NCI-H187 treated with DMSO at 0.1 percent for 48 hours (cell line): ENCODE measurements at regions not wholly inside any gene's neighbourhood (a gene's known extent, or its start where the extent isn't known, plus 50 kb on each side); places are given as distances from the start of the nearest gene placed in this dataset.
"Not testable (repeated sequence)": the region's sequence is repeated elsewhere in the genome, so short reads cannot be mapped to it uniquely, and the experiment has no call there.

Source experiments
- DNase-seq: peaks from one replicate; lab custom pipeline; 2025; lab: John Stamatoyannopoulos, UW

DNA sequence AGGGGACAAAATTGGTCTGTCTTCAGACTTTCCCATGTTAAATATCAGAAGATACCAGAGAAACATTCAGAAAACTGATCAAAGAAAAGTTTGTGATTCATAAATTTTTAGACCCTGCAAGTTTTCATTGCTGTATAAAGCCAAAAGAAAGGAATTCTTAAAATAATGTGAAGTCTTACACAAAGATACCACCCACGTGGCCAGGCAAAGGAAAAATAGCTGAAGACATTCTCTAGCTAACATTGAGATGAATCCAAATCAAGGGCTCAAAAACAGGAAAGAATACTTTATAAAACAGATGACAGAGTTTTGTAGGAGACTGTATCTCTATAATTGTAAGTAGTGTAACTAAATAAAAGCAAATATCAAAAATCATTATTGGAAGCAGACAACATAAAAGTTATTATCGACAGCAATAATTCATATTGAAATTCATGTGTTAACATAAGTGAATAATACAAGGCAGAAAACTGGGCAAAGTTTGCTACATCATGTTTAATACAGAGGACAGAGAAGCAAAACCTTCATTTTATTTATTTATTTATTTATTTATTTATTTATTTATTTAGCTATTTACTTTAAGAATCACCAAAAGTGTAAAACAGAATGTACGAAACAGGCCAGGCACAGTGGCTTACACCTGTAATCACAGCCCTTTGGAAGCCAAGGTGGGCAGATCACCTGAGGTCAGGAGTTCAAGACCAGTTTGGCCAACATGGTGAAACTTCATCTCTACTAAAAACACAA lies 204.6 kb upstream of the SLIT2 start:
- no peak for DNase-seq

DNA sequence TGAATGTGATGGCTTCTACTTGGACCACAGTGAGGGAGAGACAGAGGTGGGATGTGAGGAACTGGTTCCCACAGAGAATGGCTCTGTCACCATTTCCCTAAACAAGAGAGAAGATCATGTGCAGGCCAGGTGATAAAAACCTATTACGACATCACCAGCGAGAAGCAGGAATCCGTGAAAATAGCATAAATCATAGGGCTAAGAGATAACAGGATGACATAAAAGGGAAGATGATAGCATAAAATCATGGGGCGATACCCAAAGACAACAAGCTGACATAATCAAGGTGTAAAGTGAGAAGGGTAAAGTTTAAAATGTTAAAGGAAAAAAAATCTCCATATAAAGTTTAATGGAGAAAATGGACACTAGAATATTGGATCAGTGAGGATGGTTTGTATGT lies 205.5 kb upstream of the SLIT2 start:
- DNase-seq = no peak

DNA sequence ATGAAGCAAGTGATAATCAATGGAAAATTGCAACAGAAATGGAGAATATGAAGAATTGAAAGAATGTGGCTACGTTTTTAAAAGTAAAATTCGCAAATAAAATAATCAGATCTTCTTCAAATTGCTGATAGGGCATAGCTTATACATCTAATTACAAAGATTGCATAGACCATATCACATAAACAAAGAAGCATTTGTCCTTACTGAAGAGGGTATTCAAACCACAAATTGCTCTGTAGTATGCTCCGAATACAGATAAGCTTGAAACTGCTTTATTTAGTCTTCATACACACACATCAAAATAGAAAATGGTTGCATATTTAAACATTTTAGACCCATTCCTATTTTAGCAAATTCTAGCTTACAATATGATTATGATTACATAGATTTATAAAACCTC lies 206.7 kb upstream of the SLIT2 start:
- no peak for DNase-seq

DNA sequence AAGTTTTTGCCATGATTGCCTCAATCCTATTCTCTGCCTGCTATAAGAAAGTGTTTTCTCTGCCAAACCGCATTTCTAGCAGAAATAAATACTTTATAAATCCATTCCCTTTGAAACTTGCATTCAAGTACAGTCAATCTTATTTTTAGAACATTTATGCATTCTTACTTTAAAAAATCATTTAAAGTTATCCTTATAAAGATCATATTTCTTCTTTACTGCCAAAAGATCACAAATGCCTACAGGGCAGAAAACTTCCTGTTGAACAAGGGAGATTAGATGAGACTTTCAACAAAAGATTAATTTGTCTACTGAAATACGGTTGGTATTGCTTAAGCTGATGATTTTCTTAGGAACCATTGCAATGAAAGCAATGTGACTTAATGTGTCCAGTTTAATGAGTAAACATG lies 207.2 kb upstream of the SLIT2 start:
- no peak for DNase-seq

DNA sequence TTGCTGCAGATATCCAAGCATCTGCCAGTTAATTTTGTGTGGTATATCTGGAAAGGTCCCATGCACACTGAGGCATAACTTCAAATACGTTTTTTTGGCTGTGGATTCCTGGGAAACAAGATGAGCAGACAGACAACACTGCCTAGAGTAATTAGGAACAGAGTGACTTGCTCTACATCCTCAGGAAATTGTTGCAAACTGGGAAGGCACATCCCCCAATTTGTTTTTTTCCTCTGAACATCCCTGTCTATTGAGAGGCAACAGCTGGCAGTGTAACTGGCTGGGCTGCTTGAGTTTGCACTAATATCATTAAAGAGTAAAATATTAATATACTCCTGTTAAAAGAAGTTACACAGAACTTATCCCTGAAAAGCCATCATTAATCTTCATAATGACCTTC lies 207.7 kb upstream of the SLIT2 start:
- no peak for DNase-seq

DNA sequence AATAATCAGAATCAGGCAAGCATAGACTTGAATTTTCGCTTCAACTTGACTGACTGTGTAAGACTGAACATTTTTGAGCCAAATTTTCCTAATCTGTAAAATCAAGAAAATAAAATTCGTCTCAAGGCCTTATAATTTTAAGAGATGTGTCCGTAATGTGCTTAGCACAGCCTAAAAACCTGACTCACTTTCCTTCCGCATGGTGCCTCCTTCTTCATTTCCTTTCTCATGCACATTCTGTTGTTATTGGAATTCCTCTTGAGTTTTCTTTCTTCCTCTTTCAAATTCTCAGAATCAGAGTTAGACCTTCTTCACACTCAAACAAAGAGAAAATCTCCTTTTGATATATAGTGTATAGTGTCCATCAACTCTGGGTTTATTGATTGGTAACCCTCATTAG lies 208.9 kb upstream of the SLIT2 start:
- no peak for DNase-seq

DNA sequence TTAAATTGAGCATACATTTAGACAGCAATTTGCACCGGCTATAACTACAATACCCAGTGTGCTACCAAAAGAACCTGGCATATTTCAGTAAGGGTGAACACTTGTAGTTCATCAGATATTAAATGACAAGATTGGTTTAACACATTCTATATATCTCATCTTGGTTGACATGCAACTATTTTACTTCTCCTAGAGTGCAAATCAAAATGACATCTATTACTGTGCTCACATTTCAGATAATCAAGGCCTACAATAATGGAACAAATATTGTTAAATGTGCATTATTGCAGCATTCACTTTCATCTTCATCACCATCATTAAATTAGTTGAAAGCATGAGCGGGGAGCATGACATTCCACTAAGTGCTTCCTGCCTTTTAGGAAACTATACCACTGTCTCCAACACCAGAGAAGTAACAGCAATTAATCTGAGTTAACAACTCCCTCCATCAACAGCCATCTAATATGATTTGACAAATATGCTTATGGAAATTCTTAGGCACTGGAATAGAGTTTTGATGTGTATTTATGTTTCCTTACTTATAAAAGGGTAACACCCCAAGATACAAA lies 209.8 kb upstream of the SLIT2 start:
- no peak for DNase-seq

DNA sequence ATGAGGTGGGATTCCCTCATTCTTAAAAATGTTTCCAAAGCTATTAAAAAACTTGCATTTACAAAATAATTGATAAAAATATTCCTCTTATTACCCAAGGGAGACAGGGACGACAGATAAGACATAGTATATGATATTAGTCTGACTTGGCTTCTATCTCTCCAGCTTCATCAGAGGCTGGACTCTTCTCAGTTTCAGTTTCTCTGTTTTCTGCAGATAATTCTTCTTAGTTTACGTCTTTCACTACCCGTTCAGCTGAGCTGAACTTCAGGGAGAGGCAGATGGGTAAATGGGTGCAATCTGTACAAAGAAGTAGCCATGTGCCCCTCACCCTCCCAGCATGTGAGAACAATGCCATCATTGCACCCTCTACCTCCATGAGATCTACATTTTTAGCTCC lies 214.0 kb upstream of the SLIT2 start:
- no peak for DNase-seq

DNA sequence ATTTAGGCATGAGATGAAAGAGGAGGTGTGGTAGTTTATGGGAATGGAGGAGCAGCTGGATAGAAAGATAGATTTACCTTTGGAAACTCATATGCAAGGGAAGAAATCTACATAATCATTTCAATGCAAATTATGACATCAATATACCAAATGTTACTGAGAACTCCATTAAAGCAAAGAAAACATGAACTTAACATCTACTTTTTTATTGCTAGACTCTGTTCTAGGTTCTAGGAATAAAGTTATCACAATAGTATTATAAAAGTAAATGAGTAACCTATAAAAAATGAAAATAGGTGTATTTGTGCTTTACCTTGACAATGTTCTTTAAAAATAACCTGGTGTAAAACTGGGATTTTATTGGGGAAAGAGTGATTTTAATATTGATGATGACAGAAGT lies 221.6 kb upstream of the SLIT2 start:
- DNase-seq = no peak

DNA sequence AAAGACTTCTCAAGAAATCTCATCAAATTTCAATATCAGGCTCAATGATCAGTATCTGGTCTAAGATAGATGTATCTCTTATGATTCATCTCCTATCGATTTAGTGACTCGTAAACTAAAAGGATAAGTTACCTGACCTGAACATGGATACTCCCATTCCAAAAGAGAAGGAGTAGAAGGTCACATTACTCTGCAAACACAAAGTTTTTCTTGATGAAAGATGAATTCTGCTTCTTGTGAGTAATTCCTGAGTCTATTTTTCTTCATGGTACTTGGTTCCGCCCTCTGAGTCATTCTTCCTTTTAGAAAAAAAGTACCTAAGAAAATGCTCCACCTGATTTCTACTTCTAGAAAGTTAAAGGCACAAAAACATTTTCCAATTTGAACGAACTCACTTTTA lies 223.1 kb upstream of the SLIT2 start:
- no peak for DNase-seq

DNA sequence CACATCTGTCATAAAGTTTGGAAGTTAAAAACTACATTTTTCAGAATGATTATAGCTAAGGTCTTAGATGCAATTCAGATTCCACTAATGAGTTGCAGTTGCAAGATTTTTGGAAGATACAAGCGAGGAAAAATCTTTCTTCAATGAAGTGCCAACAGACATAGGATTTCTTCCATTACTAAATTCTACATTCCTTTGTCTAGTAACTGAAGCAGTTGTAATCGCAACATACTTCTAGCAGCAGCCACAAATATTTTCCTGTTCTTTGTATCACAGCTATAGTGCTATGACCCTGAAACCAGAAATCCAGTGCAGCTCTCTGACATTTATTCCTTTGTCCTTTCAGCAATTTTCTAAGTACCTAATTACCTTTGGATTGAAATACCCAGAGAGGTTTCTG lies 225.2 kb upstream of the SLIT2 start:
- DNase-seq = no peak

DNA sequence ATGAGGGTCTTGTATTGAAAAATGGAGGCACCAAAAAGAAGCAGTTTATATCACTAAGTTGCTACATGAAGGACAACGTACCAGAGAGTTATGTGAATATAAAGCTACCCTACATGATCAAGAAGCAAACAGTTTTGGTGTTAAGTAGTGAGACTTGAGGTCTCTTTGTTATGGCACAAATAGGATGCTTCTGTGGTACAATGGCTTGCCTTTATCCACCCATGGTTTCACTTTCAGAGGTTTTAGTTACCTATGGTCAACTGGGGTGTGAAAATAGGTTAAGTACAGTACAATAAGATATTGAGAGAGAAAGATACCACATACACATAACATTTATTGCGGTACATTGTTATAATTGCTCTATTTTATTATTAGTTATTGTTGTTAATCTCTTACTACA lies 229.2 kb upstream of the SLIT2 start:
- no peak for DNase-seq

DNA sequence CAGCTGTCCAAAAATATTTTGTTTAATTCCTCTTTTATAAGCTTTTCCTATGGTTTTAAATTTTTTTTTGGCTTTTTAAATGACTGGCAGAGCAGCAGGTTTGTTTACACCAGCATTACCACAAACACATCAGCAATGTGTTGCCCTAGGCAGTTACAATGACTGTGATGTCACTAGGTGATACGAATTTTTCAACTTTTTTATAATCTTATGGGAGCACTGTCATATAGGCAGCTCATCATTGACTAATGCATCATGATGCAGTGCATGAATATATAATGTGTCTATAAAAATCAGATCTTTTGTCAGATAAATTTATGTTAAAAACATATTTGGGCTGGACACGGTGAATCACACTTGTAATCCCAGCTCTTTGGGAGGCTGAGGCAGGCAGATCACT lies 231.6 kb upstream of the SLIT2 start:
- no peak for DNase-seq

DNA sequence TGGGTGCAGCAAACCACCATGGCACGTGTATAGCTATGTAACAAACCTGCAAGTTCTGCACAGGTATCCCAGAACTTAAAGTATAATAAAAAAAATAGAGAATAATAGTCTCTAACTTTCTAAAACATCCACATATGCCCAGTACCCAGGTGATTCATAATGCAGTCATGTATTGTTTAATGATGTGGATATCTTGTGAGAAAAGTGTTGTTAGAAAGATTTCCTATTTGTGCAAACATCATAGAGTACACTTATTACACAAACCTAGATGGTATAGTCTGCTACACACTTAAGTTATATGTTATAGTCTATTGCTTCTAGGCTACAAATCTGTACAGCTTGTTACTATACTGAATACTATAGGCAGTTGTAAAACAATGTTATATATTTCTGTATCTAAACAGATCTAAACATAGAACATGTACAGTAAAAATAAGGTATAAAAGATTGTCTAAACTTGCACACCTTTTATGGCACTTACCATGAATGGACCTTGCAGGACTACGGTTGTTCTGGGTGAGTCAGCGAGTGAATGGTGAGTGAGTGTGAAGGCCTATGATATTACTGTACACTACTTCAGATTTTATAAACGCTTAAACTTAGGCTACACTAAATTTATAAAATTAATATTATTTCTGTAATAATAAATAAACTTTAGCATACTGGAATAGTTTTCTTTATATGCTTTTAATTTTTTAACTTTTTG lies 232.2 kb upstream of the SLIT2 start:
- DNase-seq = no peak

DNA sequence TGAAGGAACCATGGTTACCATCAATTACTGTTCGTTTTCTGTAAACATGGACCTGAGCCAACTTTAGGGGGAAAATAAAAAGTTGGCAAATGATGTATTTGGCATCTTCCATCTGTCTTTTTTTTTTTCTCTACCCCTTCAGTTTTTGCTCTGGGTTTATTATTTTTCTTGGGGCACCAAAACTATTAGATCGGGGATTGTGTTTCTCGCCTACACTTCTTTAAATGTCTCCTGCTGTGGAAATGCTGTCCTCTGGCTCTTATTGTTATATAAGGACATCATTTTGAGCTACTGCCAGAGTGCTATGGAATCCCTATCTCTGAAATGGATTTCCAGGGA lies 234.0 kb upstream of the SLIT2 start:
- DNase-seq = no peak

DNA sequence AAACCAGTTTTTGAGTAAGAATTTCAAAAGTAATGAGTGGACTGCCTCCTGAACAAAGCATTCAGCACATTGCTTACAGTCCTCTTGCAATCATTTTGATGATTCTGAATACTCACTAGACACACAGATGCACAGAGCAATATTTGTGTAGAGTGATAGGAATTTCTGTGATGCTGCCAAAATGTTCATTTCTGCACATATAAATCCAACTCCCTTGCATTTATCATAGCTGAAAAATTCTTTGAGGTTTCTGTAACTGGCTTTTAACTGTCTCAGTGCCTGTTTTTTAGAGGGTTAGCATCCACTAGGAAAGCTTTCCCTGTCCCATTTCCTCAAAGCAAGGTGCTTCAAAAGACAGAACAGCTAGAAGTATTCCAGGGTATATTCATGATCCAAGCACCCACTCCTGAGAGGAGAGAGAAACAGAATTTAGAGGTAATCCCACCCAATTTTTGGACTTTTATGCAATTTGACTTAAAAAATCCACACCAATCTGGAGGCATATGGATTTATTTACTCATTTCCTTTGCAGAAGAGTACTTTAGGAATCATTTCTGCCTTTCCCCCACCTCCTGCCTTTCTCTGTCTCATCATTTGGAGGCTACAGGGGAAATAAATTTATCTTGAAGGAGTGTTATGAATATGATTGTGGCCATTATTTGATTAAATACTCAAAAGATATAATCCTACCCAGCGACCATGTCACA lies 234.5 kb upstream of the SLIT2 start:
- DNase-seq = no peak

DNA sequence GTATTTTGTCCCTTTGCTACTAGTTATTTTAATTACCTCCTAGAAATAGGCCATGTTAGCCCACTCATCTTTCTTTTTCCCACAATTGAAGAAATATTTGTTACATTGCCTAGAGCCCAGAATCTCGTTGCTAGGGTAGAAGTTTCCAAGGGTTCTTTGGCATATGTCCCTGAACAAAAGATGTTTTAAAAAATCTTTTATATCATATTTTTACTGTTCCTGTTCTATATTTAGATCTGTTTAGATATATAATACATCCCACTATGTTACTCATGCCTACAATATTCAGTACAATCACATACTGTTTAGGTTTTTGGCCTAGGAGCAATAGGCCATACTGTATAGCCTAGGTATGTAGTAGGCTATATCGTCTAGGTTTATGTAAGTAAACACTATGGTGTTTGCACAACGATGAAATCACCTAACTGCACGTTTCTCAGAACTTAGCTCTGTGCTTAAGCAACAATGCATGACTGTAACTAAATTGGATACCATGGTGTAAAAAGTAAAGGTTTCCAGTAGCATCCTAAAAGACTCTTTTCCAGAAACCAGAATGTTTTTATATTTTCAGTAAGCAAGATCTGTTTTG lies 236.0 kb upstream of the SLIT2 start:
- DNase-seq = no peak

DNA sequence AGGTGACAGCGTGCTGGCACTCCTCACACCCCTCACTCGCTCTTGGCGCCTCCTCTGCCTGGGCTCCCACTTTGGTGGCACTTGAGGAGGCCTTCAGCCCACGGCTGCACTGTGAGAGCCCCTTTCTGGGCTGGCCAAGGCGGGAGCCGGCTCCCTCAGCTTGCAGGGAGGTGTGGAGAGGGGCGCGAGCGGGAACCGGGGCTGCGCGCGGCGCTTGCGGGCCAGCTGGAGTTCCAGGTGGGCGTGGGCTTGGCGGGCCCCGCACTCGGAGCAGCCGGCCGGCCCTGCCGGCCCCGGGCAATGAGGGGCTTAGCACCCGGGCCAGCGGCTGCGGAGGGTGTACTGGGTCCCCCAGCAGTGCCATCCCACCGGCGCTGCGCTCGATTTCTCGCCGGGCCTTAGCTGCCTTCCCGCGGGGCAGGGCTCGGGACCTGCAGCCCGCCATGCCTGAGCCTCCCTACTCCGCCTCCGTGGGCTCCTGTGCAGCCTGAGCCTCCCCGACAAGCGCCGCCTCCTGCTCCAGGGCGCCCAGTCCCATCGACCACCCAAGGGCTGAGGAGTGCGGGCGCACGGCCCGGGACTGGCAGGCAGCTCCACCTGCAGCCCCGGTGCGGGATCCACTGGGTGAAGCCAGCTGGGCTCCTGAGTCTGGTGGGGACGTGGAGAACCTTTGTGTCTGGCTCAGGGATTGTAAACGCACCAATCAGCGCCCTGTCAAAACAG lies 247.7 kb upstream of the SLIT2 start:
- DNase-seq = not testable (repeated sequence)

DNA sequence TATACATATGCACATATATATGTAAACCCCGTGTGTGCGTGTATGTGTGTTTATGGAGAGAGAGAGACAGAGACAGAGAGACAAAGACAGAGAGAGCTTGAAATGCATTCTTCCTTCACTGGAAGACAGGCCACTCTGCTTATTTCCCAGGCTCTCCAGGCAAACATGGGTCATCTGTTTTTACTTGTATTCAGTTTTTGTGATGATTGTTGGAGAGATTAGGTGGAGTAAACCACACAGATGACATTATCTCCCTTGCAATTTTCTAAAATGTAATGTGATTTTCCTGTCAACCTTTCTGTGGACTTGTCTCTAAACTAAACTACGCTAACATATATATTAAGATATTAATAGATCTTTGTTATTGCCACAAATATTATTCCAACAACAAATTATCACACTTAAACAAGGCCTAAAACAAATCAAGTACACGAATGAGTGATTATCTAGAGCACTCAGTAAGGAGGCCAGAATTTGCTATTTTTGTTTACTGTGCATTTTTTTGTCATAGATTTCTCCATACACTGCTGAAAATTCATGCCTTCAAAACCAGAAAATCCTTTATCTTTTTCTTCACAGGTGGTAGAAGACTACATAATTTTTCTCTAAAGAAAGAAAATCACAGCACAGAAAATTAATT lies 251.8 kb upstream of the SLIT2 start:
- no peak for DNase-seq

DNA sequence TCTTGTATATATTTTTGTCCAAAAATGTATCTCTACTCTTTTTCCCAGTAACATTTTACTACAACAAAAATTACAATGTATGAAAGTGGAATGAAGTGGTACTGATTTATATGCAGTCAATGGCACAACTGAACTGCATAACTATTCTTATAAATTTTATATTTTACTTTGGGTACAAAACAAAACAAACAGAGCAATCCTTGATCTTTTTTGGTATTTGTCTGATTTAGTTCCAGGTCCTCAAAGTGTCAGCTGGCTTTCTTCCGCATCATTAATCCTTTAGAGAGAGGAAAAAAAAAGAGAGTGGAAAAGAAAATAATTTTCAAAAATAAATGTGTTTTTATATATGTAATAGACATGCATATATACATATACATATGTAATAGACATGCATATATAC lies 252.4 kb upstream of the SLIT2 start:
- DNase-seq = no peak

DNA sequence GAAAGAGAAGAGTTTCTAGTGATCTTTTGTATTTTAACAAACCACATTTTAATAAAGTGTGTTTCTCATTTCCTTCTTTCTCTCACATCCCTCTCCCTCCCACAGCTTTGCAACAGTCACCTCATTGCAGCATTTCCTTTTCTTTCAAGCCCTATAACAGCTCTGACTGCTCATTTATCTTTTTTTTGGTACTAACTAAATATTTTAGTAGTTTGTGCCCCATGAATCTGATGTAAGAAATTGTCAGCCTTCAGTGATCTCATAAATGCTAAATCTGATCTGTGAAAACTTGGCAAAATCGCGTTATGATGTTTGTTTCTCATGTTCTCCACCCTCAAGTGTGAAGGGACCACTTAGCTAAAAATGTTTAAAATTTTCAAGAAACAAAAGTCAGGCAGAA lies 258.5 kb upstream of the SLIT2 start:
- no peak for DNase-seq
